HG03460 (cell line): ENCODE measurements at regions not wholly inside any gene's neighbourhood (a gene's known extent, or its start where the extent isn't known, plus 50 kb on each side); places are given as distances from the start of the nearest gene placed in this dataset.
"Not testable (repeated sequence)": the region's sequence is repeated elsewhere in the genome, so short reads cannot be mapped to it uniquely, and the experiment has no call there.

Source experiments
- ATAC-seq: cut with Tn5 transposase; IDR thresholded peaks from one replicate; pipeline ENCODE4 v1.9.1; 2021; ENCODE audit not compliant: unreplicated experiment

GRCh38 chr1:93774707-93775106 is 93.1 kb upstream of the BCAR3 start:
- ATAC-seq: no peak

- ATAC-seq: no peak
Observed at GRCh38 chr1:93773049-93773838, 91.6 kb upstream of the BCAR3 start.

DNA sequence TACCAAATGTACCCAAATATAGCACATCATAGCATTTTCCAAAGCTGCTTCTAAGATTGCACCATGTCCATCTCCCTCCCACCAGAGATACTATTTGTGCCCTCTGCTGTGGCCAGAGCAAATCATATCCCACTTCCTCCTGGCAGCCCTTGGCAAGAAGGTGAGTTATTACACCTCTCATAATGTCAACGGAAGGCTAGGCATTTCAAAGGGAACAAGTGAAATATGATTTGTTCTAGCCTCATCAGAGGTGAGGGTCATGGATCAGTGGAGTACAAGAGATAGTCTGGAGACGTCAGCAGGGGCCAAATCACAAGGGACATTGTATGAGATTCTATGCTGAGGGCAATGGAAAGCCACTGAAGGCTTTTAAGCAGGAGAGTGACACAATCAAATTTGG is 90.2 kb upstream of the BCAR3 start:
- no peak for ATAC-seq

DNA sequence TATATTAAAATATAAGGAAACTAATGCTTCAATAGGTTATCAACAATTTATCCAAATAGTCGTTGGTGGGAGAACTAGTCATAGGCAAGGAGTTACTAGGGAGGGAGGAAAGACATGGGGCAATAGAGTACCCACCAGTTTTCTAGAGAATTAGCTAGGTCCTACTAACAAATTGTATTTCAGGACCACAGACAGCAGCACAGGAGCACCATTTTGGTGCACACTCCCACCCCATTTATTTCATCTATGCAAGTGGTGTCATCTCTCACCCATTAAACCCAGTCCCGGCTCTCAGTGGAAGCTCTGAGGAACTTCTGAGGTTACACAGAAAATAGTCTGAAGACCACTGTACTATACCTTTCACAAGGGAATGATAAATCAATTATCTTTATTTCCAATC is 89.0 kb upstream of the BCAR3 start:
- no peak for ATAC-seq

- ATAC-seq: no peak
Observed at GRCh38 chr1:93769777-93770176, 88.1 kb upstream of the BCAR3 start.

- no peak for ATAC-seq
Observed at GRCh38 chr1:93768380-93768863, 86.8 kb upstream of the BCAR3 start.

- no peak for ATAC-seq
Observed at GRCh38 chr1:93766451-93766850, 84.8 kb upstream of the BCAR3 start.

DNA sequence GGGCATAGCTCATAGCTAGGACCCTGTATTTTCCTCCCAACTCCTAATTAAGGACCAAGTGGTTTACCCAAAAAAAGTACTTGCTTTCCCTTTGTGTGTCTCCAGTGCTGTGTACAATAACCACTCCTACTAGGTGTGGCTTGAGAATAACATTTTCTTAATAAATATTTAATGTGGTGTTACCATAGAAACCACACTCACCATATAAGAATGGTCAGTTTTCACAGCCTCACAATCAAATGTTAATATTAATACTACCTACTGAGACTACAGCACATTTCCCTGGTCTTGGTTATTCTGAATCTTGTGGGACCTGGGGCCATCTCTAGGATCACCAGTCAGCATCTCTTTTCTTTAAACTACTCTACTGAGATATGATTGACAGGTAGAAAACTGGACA is 83.5 kb upstream of the BCAR3 start:
- no peak for ATAC-seq

- ATAC-seq: no peak
Observed at GRCh38 chr1:93764366-93764750, 82.7 kb upstream of the BCAR3 start.

DNA sequence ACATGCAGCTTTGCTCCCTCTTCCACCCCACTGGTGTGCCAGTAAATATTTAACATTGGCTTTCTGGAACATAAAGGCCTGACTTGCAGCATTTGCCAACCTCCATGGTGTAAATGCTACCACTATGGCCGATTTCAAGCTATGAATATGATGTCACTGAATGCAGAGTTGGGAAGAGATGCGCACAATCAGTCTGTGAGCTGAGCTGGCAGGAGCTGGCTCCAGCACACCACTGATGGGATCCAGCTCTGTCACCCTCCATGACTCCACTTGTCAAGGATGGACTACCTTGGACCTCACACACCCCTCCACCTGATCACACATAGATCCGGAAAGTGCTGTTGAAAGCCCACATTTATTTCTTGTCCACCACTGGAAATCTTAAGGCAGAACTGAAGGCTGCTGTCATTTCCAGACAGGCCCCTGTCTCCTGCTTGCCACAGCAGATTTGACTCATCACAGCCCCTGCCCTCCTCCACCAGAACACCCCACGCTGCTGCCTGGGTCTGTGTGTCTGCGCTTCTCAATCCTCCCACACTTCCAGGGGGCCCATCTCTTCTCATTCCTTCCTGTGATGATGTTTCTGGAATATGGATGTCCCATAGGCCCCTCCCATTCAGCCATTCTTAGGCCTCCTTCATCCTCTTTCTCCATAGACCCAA is 82.2 kb upstream of the BCAR3 start:
- no peak for ATAC-seq

- no peak for ATAC-seq
Observed at GRCh38 chr1:93758842-93759515, 77.3 kb upstream of the BCAR3 start.

DNA sequence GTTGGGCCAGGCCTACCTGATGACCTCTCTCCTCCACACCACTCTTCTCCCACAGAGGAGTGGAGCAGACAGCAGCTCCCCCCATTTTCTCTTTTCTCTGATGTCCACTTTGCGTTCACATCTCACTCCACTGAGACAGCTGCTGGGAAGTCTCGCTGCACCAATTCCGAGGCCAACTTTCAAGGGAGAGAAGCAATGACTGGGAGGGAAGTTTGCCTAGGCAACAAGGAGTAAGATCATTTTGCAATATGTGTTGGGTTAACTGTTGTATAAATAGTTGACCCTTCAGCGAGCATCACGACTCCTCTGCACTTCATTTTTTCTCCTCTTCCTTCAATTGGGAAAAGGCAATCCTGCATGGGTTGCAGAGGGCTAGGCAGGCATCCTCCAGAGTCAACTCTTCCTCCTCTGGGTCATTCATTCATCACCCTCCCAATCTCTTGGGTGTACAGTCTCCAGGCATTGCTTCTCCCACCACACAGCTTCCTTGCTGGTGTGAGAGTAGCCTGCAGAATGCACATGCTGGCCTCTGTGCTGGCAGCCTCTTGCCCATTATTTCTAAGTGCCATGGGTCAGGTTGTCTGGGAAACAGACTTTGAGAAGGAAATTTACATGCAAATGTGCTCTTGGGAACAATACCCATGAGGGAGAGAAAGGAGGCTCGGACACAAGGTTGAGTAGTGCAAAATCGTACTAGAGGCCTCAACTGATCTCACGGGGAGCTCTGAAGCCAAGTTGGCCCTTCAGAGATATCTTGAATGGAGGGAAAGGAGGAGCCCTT is 75.8 kb upstream of the BCAR3 start:
- no peak for ATAC-seq

GRCh38 chr1:93756657-93757056 is 75.0 kb upstream of the BCAR3 start:
- ATAC-seq: no peak

DNA sequence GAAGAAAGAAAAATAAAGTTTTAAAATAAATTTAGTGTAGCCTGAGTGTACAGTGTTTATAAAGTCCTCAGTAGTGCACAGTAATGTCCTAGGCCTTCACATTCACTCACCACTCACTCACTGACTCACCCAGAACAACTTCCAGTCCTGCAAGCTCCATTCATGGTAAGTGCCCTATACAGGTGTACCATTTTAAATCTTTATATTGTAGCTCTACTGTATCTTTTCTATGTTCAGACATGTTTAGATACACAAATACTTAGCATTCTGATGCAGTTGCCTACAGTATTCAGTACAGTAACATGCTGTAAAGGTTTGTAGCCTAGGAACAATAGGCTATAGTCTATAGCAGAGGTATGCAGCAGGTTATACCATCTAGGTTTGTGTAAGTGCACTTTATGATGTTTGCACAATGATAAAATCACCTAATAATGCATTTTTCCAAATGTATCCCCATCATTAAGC is 73.6 kb upstream of the BCAR3 start:
- ATAC-seq: not testable (repeated sequence)

DNA sequence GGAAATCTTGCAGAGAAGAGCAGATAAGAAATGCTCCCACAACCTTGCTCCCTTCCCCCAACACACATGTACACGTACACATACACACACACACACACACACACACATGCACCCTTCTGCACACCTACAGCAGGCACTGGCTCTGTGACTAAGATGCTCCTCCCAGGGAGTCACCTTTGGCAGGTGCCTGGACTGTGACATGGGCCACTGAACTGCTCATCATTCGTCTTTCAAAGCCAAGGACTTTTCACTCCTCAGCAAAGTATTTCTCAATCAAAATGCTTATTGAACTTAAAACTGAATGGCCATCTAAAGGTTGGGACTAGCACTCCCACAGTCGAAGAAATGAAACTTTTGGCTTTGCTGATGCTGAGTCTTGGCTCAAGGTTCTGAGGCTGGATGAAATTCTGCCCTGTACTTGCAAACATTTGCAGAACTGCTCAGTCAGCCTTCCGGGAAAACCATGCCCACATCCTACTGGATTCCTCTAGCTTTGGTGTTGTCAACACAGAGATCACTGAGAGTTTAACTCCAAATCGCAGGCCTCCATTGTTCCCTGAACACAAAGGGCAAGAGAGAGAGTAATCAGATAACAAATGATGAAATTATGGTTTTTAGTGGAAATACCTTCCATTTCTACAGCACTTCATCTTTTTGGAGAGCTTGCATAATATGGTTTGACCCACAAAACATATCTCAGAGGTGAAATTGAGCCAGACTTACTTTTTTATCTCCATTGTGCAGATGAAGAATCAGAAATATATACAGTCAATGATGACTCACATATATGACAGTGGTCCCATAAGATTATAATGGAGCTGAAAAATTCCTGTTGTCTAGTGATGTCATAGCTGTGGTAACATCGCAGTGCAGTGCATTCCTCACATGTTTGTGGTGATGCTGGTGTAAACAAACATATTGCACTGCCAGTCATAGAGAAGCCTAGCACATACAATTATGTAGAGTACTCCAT is 72.4 kb upstream of the BCAR3 start:
- no peak for ATAC-seq

- ATAC-seq: no peak
Observed at GRCh38 chr1:93751377-93752250, 70.0 kb upstream of the BCAR3 start.

DNA sequence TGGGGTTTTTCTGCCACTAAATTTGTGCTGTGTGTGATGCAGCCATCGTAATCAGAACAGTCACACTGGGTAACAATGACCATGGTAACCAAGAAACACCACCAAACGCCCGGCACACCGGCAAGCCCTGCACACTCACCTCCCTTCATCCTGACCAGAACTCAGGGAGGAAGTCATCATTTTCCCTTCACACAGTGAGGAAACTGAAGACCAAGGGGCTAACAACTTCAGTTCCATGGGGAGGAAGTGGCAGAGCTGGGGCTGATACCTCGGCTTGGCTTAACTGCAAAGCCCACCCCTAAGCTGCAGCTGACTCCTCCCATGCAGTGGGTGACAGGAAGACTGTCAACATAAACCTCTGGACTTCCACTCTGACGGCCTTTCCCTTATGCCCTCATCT is 69.3 kb upstream of the BCAR3 start:
- no peak for ATAC-seq

GRCh38 chr1:93749894-93750301 is 68.3 kb upstream of the BCAR3 start:
- no peak for ATAC-seq

DNA sequence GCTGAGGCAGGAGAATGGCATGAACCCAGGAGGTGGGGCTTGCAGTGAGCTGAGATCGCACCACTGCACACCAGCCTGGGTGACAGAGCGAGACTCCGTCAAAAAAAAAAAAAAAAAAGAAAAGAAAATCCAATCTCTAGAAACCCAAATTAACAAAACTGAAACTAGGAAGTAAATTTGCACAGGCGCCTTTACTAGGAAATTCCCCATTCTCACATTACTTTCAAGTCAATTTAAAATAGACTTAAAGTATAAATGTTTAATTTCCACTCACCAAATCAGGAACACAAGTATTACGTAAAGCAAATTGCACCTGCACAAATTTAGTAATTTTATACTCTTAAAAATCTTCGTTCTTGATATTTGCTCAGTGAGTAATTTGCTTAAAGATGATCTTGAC is 67.8 kb upstream of the BCAR3 start:
- no peak for ATAC-seq
